Endothelial cell of umbilical vein (primary cell): ENCODE measurements at regions not wholly inside any gene's neighbourhood (a gene's known extent, or its start where the extent isn't known, plus 50 kb on each side); places are given as distances from the start of the nearest gene placed in this dataset.

Experiments used
- EZH2 ChIP-seq: IDR thresholded peaks from 2 replicates; pipeline ENCODE4 v1.6.1; 2012; ENCODE audit warnings: borderline replicate concordance, low read depth, mild to moderate bottlenecking, moderate library complexity, low read length, inconsistent platforms; ENCODE audit not compliant: severe bottlenecking
- FOS ChIP-seq: IDR thresholded peaks from 2 replicates; pipeline ENCODE4 v1.6.1; 2011; ENCODE audit warnings: mild to moderate bottlenecking, low read length, moderate library complexity, borderline replicate concordance; ENCODE audit not compliant: insufficient read depth
- GATA2 ChIP-seq: IDR thresholded peaks from 2 replicates; pipeline ENCODE4 v1.7.0; 2011; ENCODE audit warnings: low read depth, mild to moderate bottlenecking, moderate library complexity, mixed read lengths, low read length; ENCODE audit not compliant: insufficient read length, insufficient read depth
- JUN ChIP-seq: IDR thresholded peaks from 2 replicates; pipeline ENCODE4 v1.6.1; 2011; ENCODE audit warnings: borderline replicate concordance, low read depth; ENCODE audit not compliant: insufficient read length, insufficient read depth
- MAX ChIP-seq: IDR thresholded peaks from 2 replicates; pipeline ENCODE4 v1.6.1; 2011; ENCODE audit not compliant: insufficient read depth, insufficient read length
- POLR2A ChIP-seq: IDR thresholded peaks from 2 replicates; pipeline ENCODE4 v1.6.1; 2012; ENCODE audit warnings: low read depth, mild to moderate bottlenecking, control low read depth, low read length
- POLR2AphosphoS5 ChIP-seq: IDR thresholded peaks from 2 replicates; pipeline ENCODE4 v1.6.1; 2012; ENCODE audit warnings: low read depth, mild to moderate bottlenecking, control low read depth, low read length, moderate library complexity; ENCODE audit not compliant: insufficient read depth
- TF ChIP-seq, protein P1 (sequence below), 2 donors: IDR thresholded peaks; 1 replicate in 1 of 2; 2 replicates in 1 of 2; pipeline ENCODE4 v1.5.1; 2011; ENCODE audit warnings: low read length in 2 of 2, mild to moderate bottlenecking in 2 of 2, moderate library complexity in 2 of 2, control low read depth in 1 of 2, inconsistent platforms in 1 of 2, low read depth in 1 of 2; ENCODE audit not compliant: insufficient read depth in 1 of 2; ENCODE audit errors: extremely low read depth in 1 of 2

GRCh38 chr2:217419055-217419671 lies 559.3 kb upstream of the TNP1 start:
- no peak for TF ChIP-seq MAX
- TF ChIP-seq, protein P1, sequence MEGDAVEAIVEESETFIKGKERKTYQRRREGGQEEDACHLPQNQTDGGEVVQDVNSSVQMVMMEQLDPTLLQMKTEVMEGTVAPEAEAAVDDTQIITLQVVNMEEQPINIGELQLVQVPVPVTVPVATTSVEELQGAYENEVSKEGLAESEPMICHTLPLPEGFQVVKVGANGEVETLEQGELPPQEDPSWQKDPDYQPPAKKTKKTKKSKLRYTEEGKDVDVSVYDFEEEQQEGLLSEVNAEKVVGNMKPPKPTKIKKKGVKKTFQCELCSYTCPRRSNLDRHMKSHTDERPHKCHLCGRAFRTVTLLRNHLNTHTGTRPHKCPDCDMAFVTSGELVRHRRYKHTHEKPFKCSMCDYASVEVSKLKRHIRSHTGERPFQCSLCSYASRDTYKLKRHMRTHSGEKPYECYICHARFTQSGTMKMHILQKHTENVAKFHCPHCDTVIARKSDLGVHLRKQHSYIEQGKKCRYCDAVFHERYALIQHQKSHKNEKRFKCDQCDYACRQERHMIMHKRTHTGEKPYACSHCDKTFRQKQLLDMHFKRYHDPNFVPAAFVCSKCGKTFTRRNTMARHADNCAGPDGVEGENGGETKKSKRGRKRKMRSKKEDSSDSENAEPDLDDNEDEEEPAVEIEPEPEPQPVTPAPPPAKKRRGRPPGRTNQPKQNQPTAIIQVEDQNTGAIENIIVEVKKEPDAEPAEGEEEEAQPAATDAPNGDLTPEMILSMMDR (IDR thresholded peaks at IDR 0.05; ENCODE audit: extremely low read depth in 1 of 2, insufficient read depth in 1 of 2, low read depth in 1 of 2, low read length in 2 of 2) = no peak
- no peak for TF ChIP-seq JUN
- no peak for TF ChIP-seq POLR2A
- TF ChIP-seq EZH2 = no peak
- TF ChIP-seq FOS = no peak
- no peak for TF ChIP-seq POLR2AphosphoS5
- TF ChIP-seq GATA2 = no peak
